Ishikawa (cell line): ENCODE measurements at regions not wholly inside any gene's neighbourhood (a gene's known extent, or its start where the extent isn't known, plus 50 kb on each side); places are given as distances from the start of the nearest gene placed in this dataset.

Experiments used
- CEBPB ChIP-seq: IDR thresholded peaks from 2 replicates; pipeline ENCODE4 v1.6.1; 2012
- CREB1 ChIP-seq: IDR thresholded peaks from 2 replicates; pipeline ENCODE4 v1.6.1; 2012; ENCODE audit warnings: low read depth
- EGR1 ChIP-seq: IDR thresholded peaks from 2 replicates; pipeline ENCODE4 v1.6.1; 2012
- EP300 ChIP-seq: IDR thresholded peaks from 2 replicates; pipeline ENCODE4 v1.6.1; 2012; ENCODE audit warnings: borderline replicate concordance
- FOXM1 ChIP-seq: IDR thresholded peaks from 2 replicates; pipeline ENCODE4 v1.6.1; 2012; ENCODE audit warnings: low read depth, borderline replicate concordance
- MAX ChIP-seq: IDR thresholded peaks from 2 replicates; pipeline ENCODE4 v1.6.1; 2012
- NFIC ChIP-seq: IDR thresholded peaks from 2 replicates; pipeline ENCODE4 v1.6.1; 2012
- RAD21 ChIP-seq: IDR thresholded peaks from 2 replicates; pipeline ENCODE4 v1.6.1; 2012; ENCODE audit warnings: low read depth
- TAF1 ChIP-seq: IDR thresholded peaks from 2 replicates; pipeline ENCODE4 v1.6.1; 2012; ENCODE audit warnings: low read depth, mild to moderate bottlenecking
- TCF12 ChIP-seq: IDR thresholded peaks from 2 replicates; pipeline ENCODE4 v1.6.1; 2012; ENCODE audit warnings: low read depth
- TEAD4 ChIP-seq: IDR thresholded peaks from 2 replicates; pipeline ENCODE4 v1.6.1; 2012
- USF1 ChIP-seq: IDR thresholded peaks from 2 replicates; pipeline ENCODE4 v1.6.1; 2012
- YY1 ChIP-seq: IDR thresholded peaks from 2 replicates; pipeline ENCODE4 v1.6.1; 2012; ENCODE audit warnings: low read depth
- ZBTB7A ChIP-seq: IDR thresholded peaks from 2 replicates; pipeline ENCODE4 v1.6.1; 2012; ENCODE audit warnings: low read depth
- TF ChIP-seq, protein P1 (sequence below): IDR thresholded peaks from 2 replicates; pipeline ENCODE4 v1.6.1; 2012; ENCODE audit warnings: low read depth, mild to moderate bottlenecking

DNA sequence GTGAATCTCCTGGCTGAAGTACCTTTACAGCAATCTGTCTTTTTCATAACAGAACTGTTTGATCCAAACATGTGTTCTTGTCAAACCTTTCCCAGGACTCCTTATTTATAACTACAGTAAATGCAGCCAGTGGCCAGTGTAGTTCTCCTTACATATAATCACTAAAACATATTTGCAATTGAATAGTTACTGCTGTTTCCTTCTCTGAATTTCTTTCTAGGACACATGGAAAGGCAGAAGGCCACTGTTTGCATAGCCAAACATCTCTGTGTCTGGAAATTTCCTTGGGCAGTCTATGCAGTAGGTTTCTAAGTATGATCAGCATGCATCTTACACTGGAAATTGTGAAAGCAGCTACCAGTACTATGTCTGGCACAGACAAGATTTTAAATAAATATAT, 57.4 kb upstream of the COL3A1 start:
- TF ChIP-seq MAX (no peak), TAF1 (no peak), TCF12 (no peak), FOXM1 (no peak), TEAD4 (no peak), EGR1 (no peak), NFIC (no peak), CEBPB (no peak), USF1 (no peak), RAD21 (no peak), EP300 (no peak), ZBTB7A (no peak), CREB1 (no peak), YY1 (no peak)
- TF ChIP-seq, protein P1, sequence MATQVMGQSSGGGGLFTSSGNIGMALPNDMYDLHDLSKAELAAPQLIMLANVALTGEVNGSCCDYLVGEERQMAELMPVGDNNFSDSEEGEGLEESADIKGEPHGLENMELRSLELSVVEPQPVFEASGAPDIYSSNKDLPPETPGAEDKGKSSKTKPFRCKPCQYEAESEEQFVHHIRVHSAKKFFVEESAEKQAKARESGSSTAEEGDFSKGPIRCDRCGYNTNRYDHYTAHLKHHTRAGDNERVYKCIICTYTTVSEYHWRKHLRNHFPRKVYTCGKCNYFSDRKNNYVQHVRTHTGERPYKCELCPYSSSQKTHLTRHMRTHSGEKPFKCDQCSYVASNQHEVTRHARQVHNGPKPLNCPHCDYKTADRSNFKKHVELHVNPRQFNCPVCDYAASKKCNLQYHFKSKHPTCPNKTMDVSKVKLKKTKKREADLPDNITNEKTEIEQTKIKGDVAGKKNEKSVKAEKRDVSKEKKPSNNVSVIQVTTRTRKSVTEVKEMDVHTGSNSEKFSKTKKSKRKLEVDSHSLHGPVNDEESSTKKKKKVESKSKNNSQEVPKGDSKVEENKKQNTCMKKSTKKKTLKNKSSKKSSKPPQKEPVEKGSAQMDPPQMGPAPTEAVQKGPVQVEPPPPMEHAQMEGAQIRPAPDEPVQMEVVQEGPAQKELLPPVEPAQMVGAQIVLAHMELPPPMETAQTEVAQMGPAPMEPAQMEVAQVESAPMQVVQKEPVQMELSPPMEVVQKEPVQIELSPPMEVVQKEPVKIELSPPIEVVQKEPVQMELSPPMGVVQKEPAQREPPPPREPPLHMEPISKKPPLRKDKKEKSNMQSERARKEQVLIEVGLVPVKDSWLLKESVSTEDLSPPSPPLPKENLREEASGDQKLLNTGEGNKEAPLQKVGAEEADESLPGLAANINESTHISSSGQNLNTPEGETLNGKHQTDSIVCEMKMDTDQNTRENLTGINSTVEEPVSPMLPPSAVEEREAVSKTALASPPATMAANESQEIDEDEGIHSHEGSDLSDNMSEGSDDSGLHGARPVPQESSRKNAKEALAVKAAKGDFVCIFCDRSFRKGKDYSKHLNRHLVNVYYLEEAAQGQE = no peak

GRCh38 chr2:188917632-188918031, 56.5 kb upstream of the COL3A1 start:
- no peak for TF ChIP-seq MAX
- no peak for TF ChIP-seq TAF1
- TF ChIP-seq TCF12 = no peak
- TF ChIP-seq CREB1 = no peak
- TF ChIP-seq, protein P1 = no peak
- no peak for TF ChIP-seq ZBTB7A
- no peak for TF ChIP-seq RAD21
- TF ChIP-seq NFIC = no peak
- no peak for TF ChIP-seq CEBPB
- TF ChIP-seq TEAD4 = no peak
- TF ChIP-seq FOXM1 = no peak
- no peak for TF ChIP-seq EP300
- no peak for TF ChIP-seq YY1
- TF ChIP-seq EGR1 = no peak
- no peak for TF ChIP-seq USF1

- no peak for TF ChIP-seq NFIC
- TF ChIP-seq CREB1 = no peak
- TF ChIP-seq, protein P1 = no peak
- TF ChIP-seq EP300 = no peak
- no peak for TF ChIP-seq EGR1
- no peak for TF ChIP-seq CEBPB
- no peak for TF ChIP-seq RAD21
- no peak for TF ChIP-seq TEAD4
- no peak for TF ChIP-seq TAF1
- TF ChIP-seq ZBTB7A = no peak
- TF ChIP-seq USF1 = no peak
- TF ChIP-seq TCF12 = no peak
These were observed 54.3 kb upstream of the COL3A1 start for GRCh38 chr2:188919824-188920223.

GRCh38 chr2:188922191-188922590, 52.0 kb upstream of the COL3A1 start:
- no peak for TF ChIP-seq MAX
- no peak for TF ChIP-seq TAF1
- no peak for TF ChIP-seq NFIC
- no peak for TF ChIP-seq CREB1
- TF ChIP-seq ZBTB7A = no peak
- TF ChIP-seq YY1 = no peak
- TF ChIP-seq TEAD4 = no peak
- no peak for TF ChIP-seq EP300
